Endothelial cell of umbilical vein (primary cell): ENCODE measurements at regions not wholly inside any gene's neighbourhood (a gene's known extent, or its start where the extent isn't known, plus 50 kb on each side); places are given as distances from the start of the nearest gene placed in this dataset.

Experiments used
- BruUV-seq: library from RNA; stranded (reverse); fragments of 400-500 nt; replicated peaks from 2 replicates; lab custom pipeline; 2021; lab: Mats Ljungman, UMichigan
- CTCF ChIA-PET: fragments of 300-600, 350-600 bp; sonication (Branson Sonifier 250); formaldehyde crosslinking; loops from one replicate; lab custom pipeline; 2021; ENCODE audit warnings: antibody characterized with exemption, inconsistent platforms; lab: Charles Lee
- POLR2A ChIA-PET: fragments of 300-600, 350-600 bp; sonication (Branson Sonifier 250); formaldehyde crosslinking; loops from one replicate; lab custom pipeline; 2021; ENCODE audit warnings: antibody characterized with exemption, inconsistent platforms; lab: Charles Lee
- DNase-seq: peaks from one replicate; pipeline ENCODE4 v3.0.0-alpha.2; 2011; ENCODE audit warnings: low read depth, low spot score
- FAIRE-seq: peaks from 2 replicates; lab custom pipeline; 2011; peaks lifted over from hg19 to GRCh38; lab: Jason Lieb, UNC
- H2AFZ ChIP-seq: 2 replicates; pipeline ENCODE4 v1.6.0; 2012; ENCODE audit warnings: low read depth, low read length, control low read depth, inconsistent platforms
- H3K27ac ChIP-seq: 2 replicates; pipeline ENCODE4 v1.5.1; 2011; ENCODE audit warnings: low read depth, mild to moderate bottlenecking, control low read depth, low read length, moderate library complexity; ENCODE audit not compliant: insufficient read depth
- H3K27me3 ChIP-seq, 2 experiments: 2 replicates each; pipeline versions ENCODE4 v1.6.0 to v1.6.1; 2011; ENCODE audit warnings: low read length in 2 of 2, mixed read lengths in 1 of 2; ENCODE audit not compliant: control insufficient read depth in 2 of 2, insufficient read depth in 2 of 2
- H3K36me3 ChIP-seq, 2 experiments: 2 replicates in 1 of 2; 3 replicates in 1 of 2; pipeline ENCODE4 v1.5.1; 2011; ENCODE audit warnings: low read length in 2 of 2, mild to moderate bottlenecking in 1 of 2, moderate library complexity in 1 of 2; ENCODE audit not compliant: control insufficient read depth in 2 of 2, insufficient read depth in 2 of 2; ENCODE audit errors: extremely low read depth in 1 of 2
- H3K4me1 ChIP-seq: 3 replicates; pipeline ENCODE4 v1.5.1; 2011; ENCODE audit warnings: mild to moderate bottlenecking, low read length; ENCODE audit not compliant: control insufficient read depth, insufficient read depth; ENCODE audit errors: extremely low read depth
- H3K4me2 ChIP-seq: 2 replicates; pipeline ENCODE4 v1.6.1; 2011; ENCODE audit warnings: low read length, control low read depth, mixed read lengths; ENCODE audit not compliant: insufficient read depth
- H3K4me3 ChIP-seq, 3 experiments: fragments of 200-600 bp in 1 of 3; sonication (generic), shearing (Covaris generic) in 1 of 3; replicated peaks in 1 of 3; 2 replicates each; pipeline ENCODE4 v1.5.1; 2011 to 2016; ENCODE audit warnings: control low read depth in 3 of 3, low read length in 3 of 3, mild to moderate bottlenecking in 2 of 3, inconsistent platforms in 1 of 3, low read depth in 1 of 3, moderate library complexity in 1 of 3; ENCODE audit not compliant: insufficient read depth in 1 of 3
- H3K79me2 ChIP-seq: 2 replicates; pipeline ENCODE4 v1.6.0; 2012; ENCODE audit warnings: low read length, inconsistent platforms; ENCODE audit not compliant: control insufficient read depth, insufficient read depth
- H3K9ac ChIP-seq: replicated peaks from 2 replicates; pipeline ENCODE3; 2011; ENCODE audit warnings: low read length, control low read depth; ENCODE audit not compliant: insufficient read depth; ENCODE audit errors: extremely low read depth
- H3K9me1 ChIP-seq: replicated peaks from 3 replicates; pipeline ENCODE4 v1.6.0; 2011; ENCODE audit warnings: mild to moderate bottlenecking, low read length; ENCODE audit not compliant: control insufficient read depth, insufficient read depth; ENCODE audit errors: extremely low read depth
- H3K9me3 ChIP-seq: replicated peaks from 2 replicates; pipeline ENCODE4 v1.5.1; 2012; ENCODE audit warnings: low read length, inconsistent platforms; ENCODE audit not compliant: control insufficient read depth, insufficient read depth
- H4K20me1 ChIP-seq: replicated peaks from 2 replicates; pipeline ENCODE3; 2011; ENCODE audit warnings: mild to moderate bottlenecking, low read length; ENCODE audit not compliant: control insufficient read depth, insufficient read depth; ENCODE audit errors: extremely low read depth
- CTCF ChIP-seq, 2 donors: IDR thresholded peaks; 1 replicate in 1 of 2; 2 replicates in 1 of 2; pipeline ENCODE4 v1.5.1; 2011; ENCODE audit warnings: low read length in 2 of 2, mild to moderate bottlenecking in 2 of 2, moderate library complexity in 2 of 2, control low read depth in 1 of 2, inconsistent platforms in 1 of 2, low read depth in 1 of 2; ENCODE audit not compliant: insufficient read depth in 1 of 2; ENCODE audit errors: extremely low read depth in 1 of 2
- FOS ChIP-seq: IDR thresholded peaks from 2 replicates; pipeline ENCODE4 v1.6.1; 2011; ENCODE audit warnings: mild to moderate bottlenecking, low read length, moderate library complexity, borderline replicate concordance; ENCODE audit not compliant: insufficient read depth
- GATA2 ChIP-seq: IDR thresholded peaks from 2 replicates; pipeline ENCODE4 v1.7.0; 2011; ENCODE audit warnings: low read depth, mild to moderate bottlenecking, moderate library complexity, mixed read lengths, low read length; ENCODE audit not compliant: insufficient read length, insufficient read depth
- JUN ChIP-seq: IDR thresholded peaks from 2 replicates; pipeline ENCODE4 v1.6.1; 2011; ENCODE audit warnings: borderline replicate concordance, low read depth; ENCODE audit not compliant: insufficient read length, insufficient read depth
- MAX ChIP-seq: IDR thresholded peaks from 2 replicates; pipeline ENCODE4 v1.6.1; 2011; ENCODE audit not compliant: insufficient read depth, insufficient read length
- MYC ChIP-seq: IDR thresholded peaks from one replicate; pipeline ENCODE4 v1.6.1; 2011; ENCODE audit warnings: mild to moderate bottlenecking, low read depth, low read length
- POLR2A ChIP-seq: IDR thresholded peaks from 2 replicates; pipeline ENCODE4 v1.6.1; 2012; ENCODE audit warnings: low read depth, mild to moderate bottlenecking, control low read depth, low read length
- POLR2AphosphoS5 ChIP-seq: IDR thresholded peaks from 2 replicates; pipeline ENCODE4 v1.6.1; 2012; ENCODE audit warnings: low read depth, mild to moderate bottlenecking, control low read depth, low read length, moderate library complexity; ENCODE audit not compliant: insufficient read depth
- dilution Hi-C: fragments of 300-500 bp; cut with MboI; formaldehyde crosslinking; loops from one replicate; pipeline ENCODE4 v1.15.0; 2019; ENCODE audit warnings: low sequenced_read_pairs; ENCODE audit not compliant: extremely low pct_ligation_motif_present
- intact Hi-C: fragments of 100-400 bp; cut with micrococcal nuclease; formaldehyde crosslinking; loops from one replicate; pipeline ENCODE4 v1.10.0; 2022

DNA sequence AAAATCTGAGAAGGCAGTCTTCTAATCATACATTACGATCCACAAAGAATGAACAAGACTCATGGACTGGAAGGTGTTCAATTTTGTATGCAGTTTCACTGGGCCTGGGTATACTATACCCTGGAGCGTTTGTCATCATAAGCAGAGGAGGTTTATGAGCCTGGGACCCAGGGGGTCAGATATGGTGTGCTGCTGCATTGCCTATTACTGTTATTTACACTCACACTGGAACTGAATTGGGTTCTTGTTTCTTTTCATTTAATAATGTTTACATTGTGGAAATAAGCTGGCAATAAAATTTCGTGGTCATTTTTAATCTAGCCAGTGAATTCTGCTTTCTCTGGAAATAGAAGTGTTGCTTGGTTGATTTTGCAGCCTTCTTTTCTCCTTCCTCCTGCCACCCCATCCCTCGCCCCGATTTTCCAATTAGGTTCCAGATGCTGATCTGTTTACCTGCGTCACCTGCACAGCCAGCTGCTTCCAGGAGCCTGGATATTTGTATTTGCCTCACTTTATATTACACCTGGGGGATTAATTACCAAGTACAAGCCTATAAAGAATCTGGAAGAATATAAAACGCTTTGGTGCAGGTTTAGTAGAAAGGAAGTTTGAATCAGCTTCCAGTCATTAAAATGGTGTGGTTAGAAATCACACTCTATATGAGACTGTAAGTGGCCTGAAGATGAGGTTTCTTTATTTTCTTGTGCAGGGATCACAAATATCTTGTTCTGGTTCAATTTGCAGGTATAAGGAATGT is 234.4 kb downstream of the SOCS6 start:
- no TSS peak for BruUV-seq
- Histone ChIP-seq H3K36me3 (no peaks in the 10 kb centered on the region), H3K4me1 (no peaks in the 10 kb centered on the region), H3K27me3 (no peaks in the 10 kb centered on the region), H2AFZ (no peak overlapping the region), H3K9me1 (no peaks in the 10 kb centered on the region), H3K9ac (no peak overlapping the region), H3K27ac (no peak overlapping the region), H3K4me2 (no peak overlapping the region), H4K20me1 (no peaks in the 10 kb centered on the region), H3K79me2 (no peaks in the 10 kb centered on the region), H3K4me3 (no peak overlapping the region), H3K9me3 (no peaks in the 10 kb centered on the region)
- DNase-seq (no peak), FAIRE-seq (no peak)
- no peak for TF ChIP-seq MYC
- no peak for TF ChIP-seq FOS
- no peak for TF ChIP-seq MAX
- TF ChIP-seq CTCF (IDR thresholded peaks at IDR 0.05; ENCODE audit: extremely low read depth in 1 of 2, insufficient read depth in 1 of 2, low read depth in 1 of 2, low read length in 2 of 2): no peak
- POLR2A ChIA-PET: no interaction called here
- CTCF ChIA-PET: no interaction called here
- intact Hi-C loops (no loop called here), dilution Hi-C loops (no loop called here)

GRCh38 chr18:70522183-70522680 is 233.4 kb downstream of the SOCS6 start:
- CTCF ChIA-PET: no interaction called here
- Histone ChIP-seq H4K20me1 (no peaks in the 10 kb centered on the region), H3K27me3 (no peaks in the 10 kb centered on the region), H3K27ac (no peak overlapping the region), H3K4me3 (no peak overlapping the region), H2AFZ (no peak overlapping the region), H3K9ac (no peak overlapping the region), H3K79me2 (no peaks in the 10 kb centered on the region), H3K9me3 (no peaks in the 10 kb centered on the region), H3K4me2 (no peak overlapping the region), H3K9me1 (no peaks in the 10 kb centered on the region), H3K4me1 (no peaks in the 10 kb centered on the region), H3K36me3 (no peaks in the 10 kb centered on the region)
- intact Hi-C loops: no loop called here
- dilution Hi-C loops: no loop called here
- TF ChIP-seq GATA2 (no peak), MAX (no peak), POLR2A (no peak), FOS (no peak), JUN (no peak), POLR2AphosphoS5 (no peak)
- no TSS peak for BruUV-seq
- POLR2A ChIA-PET: no interaction called here
- DNase-seq (no peak), FAIRE-seq (no peak)
